Pancreas (tissue), 10 donors: ENCODE measurements at regions not wholly inside any gene's neighbourhood (a gene's known extent, or its start where the extent isn't known, plus 50 kb on each side); places are given as distances from the start of the nearest gene placed in this dataset.

ENCODE experiments used
- ATAC-seq, 4 donors: fragments of 200-7000 bp; cut with Tn5 transposase; one replicate each; pipeline versions ENCODE4 v1.8.0 to v1.9.1; 2020; ENCODE audit warnings: mild to moderate bottlenecking in 4 of 4, moderate library complexity in 4 of 4
- DNase-seq, 6 donors: peaks; one replicate each; pipeline ENCODE4 v3.0.0-alpha.2; 2020
- FAIRE-seq: peaks from 2 replicates; lab custom pipeline; 2012; peaks lifted over from hg19 to GRCh38; lab: Jason Lieb, UNC
- H3K27ac ChIP-seq, 4 donors: fragments of 200-600 bp; sonication (generic); 1 replicate in 3 of 4; 2 replicates in 1 of 4; pipeline versions ENCODE4 v1.5.0 to v1.8.0; 2020
- H3K27me3 ChIP-seq, 4 donors: fragments of 200-600 bp; one replicate each; pipeline ENCODE4 v1.8.0; 2021
- H3K36me3 ChIP-seq, 3 donors: fragments of 200-600 bp; sonication (generic) in 1 of 3; one replicate each; pipeline versions ENCODE4 v1.5.0 to v1.8.0; 2020 to 2021
- H3K4me1 ChIP-seq, 3 donors: fragments of 200-600 bp; one replicate each; pipeline ENCODE4 v1.8.0; 2021
- H3K4me3 ChIP-seq, 4 donors: fragments of 200-600 bp; sonication (generic) in 2 of 4; one replicate each; pipeline versions ENCODE4 v1.5.0 to v1.8.0; 2020 to 2021
- H3K9me3 ChIP-seq, 4 donors: fragments of 200-600 bp; one replicate each; pipeline ENCODE4 v1.8.0; 2021
- CTCF ChIP-seq, 4 donors: fragments of 200-600 bp; sonication (generic) in 3 of 4; IDR thresholded peaks; one replicate each; pipeline versions ENCODE4 v1.5.0 to v1.8.0; 2021; ENCODE audit warnings: antibody characterized with exemption in 4 of 4
- WGBS, 2 donors: extraction: QIAGEN DNeasy Blood & Tissue Kit; methylation state at CpG; one replicate each; pipeline ENCODE4 v1.1.7; 2013; 5-methylcytosine and 5-hydroxymethylcytosine counted together
- intact Hi-C, 3 donors: fragments of 100-400 bp; cut with DNase I; formaldehyde crosslinking; loops; one replicate each; pipeline versions ENCODE4 v1.11.1 to v1.14.2; 2022
- donor health status: healthy with polysubstance abuse.
- donor health status: DM: no; HTN: no; CAD: no; lungs with moderate emphysema.
- donor health status: DM: no; HTN: no; CAD: no.
- donor health status: control.
- donor health status: control.
- donor health status: Bipolar disorder and iron deficiency.
- donor health status: DM: yes; HTN: yes; CAD: no.
- donor health status: DM: no; HTN: no; CAD: no.
- donor health status: DM: no; HTN: no; CAD: no.
- donor health status: DM: yes; HTN: yes; CAD: no.

- 87 to 98% methylated on average over 2 of the region's 2 CpGs for WGBS, 2 donors
- no peak for FAIRE-seq
- no peaks in the 10 kb centered on the region for H3K4me1 ChIP-seq
- intact Hi-C loops = no loop called here
- no peak overlapping the region for H3K27ac ChIP-seq
- H3K36me3 ChIP-seq = no peaks in the 10 kb centered on the region
- no peak for TF ChIP-seq CTCF (IDR thresholded peaks at IDR 0.05)
- no peak overlapping the region for H3K4me3 ChIP-seq
- no peaks in the 10 kb centered on the region for H3K9me3 ChIP-seq
- no peak for DNase-seq
- H3K27me3 ChIP-seq = no peaks in the 10 kb centered on the region
- no peak for ATAC-seq
These were observed 668.4 kb downstream of the CENPC start for GRCh38 chr4:66876946-66877345.

- no peak for DNase-seq
- TF ChIP-seq CTCF (IDR thresholded peaks at IDR 0.05) = no peak
- no peak for FAIRE-seq
These were observed 672.6 kb downstream of the CENPC start for GRCh38 chr4:66872661-66873060.

GRCh38 chr4:66863481-66863880, 681.8 kb downstream of the CENPC start:
- ATAC-seq (no peak), FAIRE-seq (no peak), DNase-seq (no peak)
- Histone ChIP-seq H3K9me3 (no peaks in the 10 kb centered on the region), H3K36me3 (no peaks in the 10 kb centered on the region), H3K4me1 (no peaks in the 10 kb centered on the region), H3K27ac (no peak overlapping the region), H3K4me3 (no peak overlapping the region), H3K27me3 (no peaks in the 10 kb centered on the region)
- intact Hi-C loops = no loop called here
- no peak for TF ChIP-seq CTCF (IDR thresholded peaks at IDR 0.05)

More at GRCh38 chr4:66872661-66873060, 672.6 kb downstream of the CENPC start:
- intact Hi-C loops = no loop called here
- no peaks in the 10 kb centered on the region for H3K4me1 ChIP-seq
- ATAC-seq = no peak
- no peaks in the 10 kb centered on the region for H3K9me3 ChIP-seq
- H3K4me3 ChIP-seq = no peak overlapping the region
- H3K27ac ChIP-seq = no peak overlapping the region
- no peaks in the 10 kb centered on the region for H3K27me3 ChIP-seq
- no peaks in the 10 kb centered on the region for H3K36me3 ChIP-seq
- WGBS, 2 donors = 76% methylated on average over 1 of the region's 1 CpG

- no peaks in the 10 kb centered on the region for H3K36me3 ChIP-seq
- no peaks in the 10 kb centered on the region for H3K9me3 ChIP-seq
- H3K4me1 ChIP-seq = no peaks in the 10 kb centered on the region
- DNase-seq = no peak
- H3K27me3 ChIP-seq = no peaks in the 10 kb centered on the region
- no peak overlapping the region for H3K4me3 ChIP-seq
- WGBS, 2 donors = 48 to 62% methylated on average over 1 of the region's 1 CpG
- no peak overlapping the region for H3K27ac ChIP-seq
- no peak for TF ChIP-seq CTCF (IDR thresholded peaks at IDR 0.05)
- ATAC-seq = no peak
- intact Hi-C loops = no loop called here
- FAIRE-seq = no peak
These were observed 689.3 kb downstream of the CENPC start for GRCh38 chr4:66855956-66856355.

GRCh38 chr4:66853845-66854244, 691.5 kb downstream of the CENPC start:
- TF ChIP-seq CTCF (IDR thresholded peaks at IDR 0.05) = no peak
- H3K4me3 ChIP-seq = no peak overlapping the region
- DNase-seq (no peak), FAIRE-seq (peak; percentile 17), ATAC-seq (no peak)
- no peaks in the 10 kb centered on the region for H3K36me3 ChIP-seq
- intact Hi-C loops = no loop called here
- no peak overlapping the region for H3K27ac ChIP-seq
- no peaks in the 10 kb centered on the region for H3K27me3 ChIP-seq
- no peaks in the 10 kb centered on the region for H3K9me3 ChIP-seq
- H3K4me1 ChIP-seq = no peaks in the 10 kb centered on the region
- 75 to 86% methylated on average over 3 of the region's 3 CpGs for whole genome bisulfite sequencing, 2 donors
